NCI-H69 (cell line): ENCODE measurements at regions not wholly inside any gene's neighbourhood (a gene's known extent, or its start where the extent isn't known, plus 50 kb on each side); places are given as distances from the start of the nearest gene placed in this dataset.
A peak's percentile ranks its signal among the peaks of the same experiment; 100 is the strongest.
"Not testable (repeated sequence)": the region's sequence is repeated elsewhere in the genome, so short reads cannot be mapped to it uniquely, and the experiment has no call there.

Experiments
- DNase-seq: peaks from one replicate; lab custom pipeline; 2025; lab: John Stamatoyannopoulos, UW

DNA sequence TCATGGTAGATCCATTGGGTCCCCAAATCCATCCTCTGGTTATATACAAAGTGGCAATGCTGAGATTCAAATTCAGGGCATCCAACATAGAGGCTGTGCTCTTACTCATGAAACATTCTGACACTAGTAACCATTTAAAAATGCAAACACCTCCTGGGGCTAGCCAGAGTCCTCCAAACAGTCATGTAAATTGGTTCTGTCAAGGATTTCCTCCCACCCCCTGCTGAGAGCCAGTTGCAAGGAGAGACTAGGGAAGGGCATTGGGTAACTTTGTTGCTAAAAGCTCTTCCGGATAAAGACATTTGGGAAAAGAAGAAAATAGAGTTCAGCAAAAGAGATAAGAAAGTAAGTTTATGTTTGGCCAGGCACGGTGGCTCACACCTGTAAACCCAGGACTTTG, 58.3 kb downstream of the ART5 start:
- DNase-seq: not testable (repeated sequence)

DNA sequence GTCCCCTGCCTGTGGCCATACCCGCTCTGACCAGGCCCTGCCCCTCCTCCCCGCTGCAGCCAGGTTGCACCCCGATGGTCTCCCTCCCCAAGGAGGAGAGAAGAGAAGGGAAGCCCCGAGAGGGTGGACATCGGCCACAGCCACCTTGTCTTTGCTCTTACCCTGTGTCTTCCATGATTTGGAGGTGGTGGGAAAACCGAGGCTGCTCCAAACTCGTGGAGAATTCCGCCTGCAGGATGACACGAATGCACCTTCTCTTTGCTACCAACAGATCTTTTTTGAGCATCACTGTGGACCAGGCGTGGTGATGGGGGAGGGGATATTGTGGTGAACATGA, 60.4 kb downstream of the ART5 start:
- not testable (repeated sequence) for DNase-seq

DNA sequence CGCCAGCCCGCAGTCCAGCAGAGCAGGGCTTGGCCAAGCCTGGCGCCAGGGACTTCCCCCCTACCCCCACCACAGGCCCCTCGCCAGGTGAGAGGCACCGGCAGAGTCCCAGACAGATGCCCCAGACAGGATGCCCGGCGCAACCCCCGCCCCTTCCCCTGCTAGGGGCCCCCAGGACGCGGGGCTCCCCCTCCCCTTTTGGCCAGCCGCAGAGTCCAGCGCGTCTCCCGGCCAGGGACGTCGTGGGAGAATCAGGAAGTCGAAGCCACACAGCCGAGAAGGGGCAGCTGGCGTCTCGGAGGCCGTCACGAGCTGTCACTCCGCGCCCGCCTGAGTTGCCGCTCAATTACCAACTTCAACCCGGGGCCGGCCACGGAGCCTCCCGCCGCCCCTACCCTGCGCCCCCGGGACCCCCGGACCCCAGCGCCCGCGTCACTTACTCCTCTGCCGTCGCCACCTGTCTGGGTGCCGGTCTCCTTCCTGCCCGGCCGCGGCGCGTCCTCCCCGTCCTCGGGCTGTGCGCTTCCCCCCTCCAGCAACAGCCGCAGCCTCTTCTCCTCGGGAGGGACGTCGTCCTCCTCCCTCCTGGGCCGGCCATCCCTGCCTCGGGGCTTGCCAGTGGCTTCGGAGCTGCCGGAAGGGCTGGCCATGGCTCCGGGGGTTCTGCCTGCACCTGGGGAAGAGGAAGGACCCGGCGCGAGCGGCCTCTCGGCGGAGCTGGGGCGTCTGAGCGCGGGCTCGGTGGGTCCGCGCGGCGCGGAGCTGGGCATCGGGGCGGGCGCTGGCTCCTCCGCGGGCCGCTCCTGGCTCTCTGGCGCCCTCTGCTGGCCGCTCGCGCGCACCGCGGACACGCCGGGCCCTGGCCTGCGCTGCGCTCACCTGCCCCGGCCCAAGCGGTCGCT, 61.1 kb downstream of the ART5 start:
- peak; percentile 37 for DNase-seq

DNA sequence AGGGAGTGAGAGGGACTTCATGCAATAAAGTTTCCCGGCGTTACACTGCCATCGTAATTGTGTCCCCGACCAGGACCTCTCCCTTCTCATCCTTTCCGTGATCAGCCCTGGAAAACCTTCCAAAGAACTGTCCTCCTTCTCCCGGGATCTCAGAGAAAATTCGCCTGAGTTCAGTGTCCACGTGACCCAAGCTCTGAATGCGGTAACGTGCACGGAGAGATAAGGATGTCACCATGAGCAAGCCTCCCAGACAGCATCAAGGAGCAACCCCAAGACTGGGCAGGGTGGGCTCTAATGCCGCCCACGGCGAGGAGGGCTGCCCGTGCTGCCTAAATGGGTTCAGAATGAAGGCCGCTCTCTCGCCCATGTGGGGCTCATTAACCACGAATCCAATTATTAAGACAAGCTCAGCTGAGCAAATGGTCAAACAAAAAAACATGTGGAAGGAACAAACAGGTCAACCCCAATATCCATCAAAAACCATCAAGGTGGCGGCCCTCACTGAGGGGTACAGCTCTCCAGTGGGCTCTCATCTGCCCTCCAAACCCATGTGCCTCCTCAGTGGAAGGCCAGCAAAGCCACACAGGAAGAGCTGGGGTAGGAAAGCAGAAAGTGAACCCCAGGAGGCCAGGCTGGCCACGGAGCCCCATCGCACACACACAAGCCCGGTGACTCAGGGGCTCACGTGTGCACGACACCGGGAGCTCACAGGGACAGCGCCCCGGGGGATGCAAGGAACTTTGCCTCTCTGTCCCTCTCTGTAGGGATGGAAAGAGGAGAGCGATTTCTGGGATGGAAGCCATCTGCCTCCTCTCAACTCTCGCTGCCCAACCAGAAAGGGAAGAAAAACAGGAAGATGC, 62.0 kb downstream of the ART5 start:
- not testable (repeated sequence) for DNase-seq

DNA sequence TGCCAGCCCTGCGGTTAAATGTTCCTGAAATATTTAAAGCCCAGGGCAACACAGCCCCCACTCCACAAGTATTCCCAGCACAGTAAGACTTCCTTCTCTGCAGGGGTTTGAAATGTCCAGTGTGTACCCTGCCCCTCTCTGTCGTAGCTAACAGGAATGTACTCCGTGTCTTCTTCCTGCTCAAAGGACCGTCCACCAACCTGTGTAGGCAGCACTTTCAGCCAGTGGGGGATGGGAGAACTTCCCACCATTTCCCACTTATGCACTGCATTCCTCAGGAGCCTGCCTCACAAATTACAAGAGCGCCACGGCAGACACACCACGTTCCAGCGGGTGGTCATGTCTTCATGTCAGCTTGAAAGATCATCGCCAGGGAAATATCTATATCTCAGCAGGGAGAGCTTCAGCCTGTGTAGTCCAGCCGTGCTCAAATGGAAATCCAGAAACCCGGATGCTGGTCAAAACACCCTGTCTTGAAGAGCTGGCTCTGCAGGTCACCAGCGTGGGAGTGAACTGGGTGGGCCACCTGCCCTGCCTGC, 65.7 kb downstream of the ART5 start:
- not testable (repeated sequence) for DNase-seq

DNA sequence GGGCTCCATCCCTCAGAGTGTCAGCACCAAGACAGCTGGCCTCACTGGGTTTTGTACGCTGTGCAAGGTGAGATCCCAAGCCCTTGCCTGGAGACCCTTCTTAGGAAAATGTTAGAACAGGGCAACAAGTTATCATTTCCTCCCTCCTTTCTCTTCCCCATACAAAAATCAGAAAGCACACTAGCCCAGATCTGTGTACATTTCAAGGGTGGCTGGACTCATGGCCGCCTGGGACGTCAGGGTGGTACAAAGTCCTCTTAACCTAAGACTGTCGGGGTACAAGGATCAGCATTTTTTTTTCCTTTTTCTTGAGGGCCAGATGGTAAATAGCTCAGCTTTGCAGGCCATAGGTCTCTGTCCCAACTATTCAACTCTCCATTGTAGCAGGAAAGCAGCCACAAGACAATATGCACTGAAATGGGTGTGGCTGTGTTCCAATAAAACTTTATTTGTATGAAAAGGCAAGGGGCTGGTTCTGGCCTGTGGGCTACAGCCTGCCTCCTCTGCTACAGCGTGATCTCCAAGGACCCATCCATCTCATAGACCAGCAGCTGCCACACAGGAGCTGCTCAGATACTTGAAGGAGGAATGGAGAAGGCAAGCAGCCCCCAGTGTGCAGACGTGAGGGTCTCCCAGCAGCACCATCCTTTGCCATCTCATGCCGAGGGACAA, 68.7 kb downstream of the ART5 start:
- DNase-seq: not testable (repeated sequence)

DNA sequence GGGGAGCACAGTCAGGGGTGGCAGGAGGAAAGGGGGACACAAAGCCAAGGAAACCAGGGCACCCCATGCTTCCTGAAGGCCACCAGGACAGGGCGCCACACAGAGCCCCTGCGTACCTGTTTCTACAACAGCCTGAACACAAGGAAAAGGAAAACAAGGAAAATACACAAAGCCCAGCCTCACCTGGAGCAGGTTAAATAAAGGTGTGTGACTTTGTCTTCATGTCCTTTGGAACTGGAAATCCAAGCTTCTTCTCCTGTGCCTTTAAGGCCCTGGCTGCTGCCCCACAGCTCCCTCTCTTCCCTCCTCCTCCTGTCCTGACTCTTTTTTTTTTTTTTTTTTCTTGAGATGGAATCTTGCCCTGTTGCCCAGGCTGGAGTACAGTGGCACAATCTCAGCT, 70.0 kb downstream of the ART5 start:
- not testable (repeated sequence) for DNase-seq

DNA sequence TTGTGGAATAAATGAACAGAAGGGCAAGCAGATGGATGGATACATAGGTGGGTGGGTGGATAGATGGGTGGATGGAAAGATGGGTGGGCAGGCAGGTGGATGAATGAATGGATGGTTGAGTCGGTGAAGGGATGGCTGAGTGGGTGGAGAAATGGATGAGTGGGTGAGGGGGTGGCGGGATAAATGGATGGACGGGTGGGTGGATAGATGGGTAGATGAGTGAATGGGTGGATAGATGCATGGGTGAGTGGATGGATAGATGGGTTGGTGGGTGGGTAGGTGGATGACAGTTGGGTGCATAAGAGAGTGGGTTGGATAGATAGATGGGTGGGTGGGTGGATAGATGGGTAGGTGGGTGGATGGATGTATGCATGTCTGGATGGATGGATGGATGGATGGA, 76.0 kb downstream of the ART5 start:
- DNase-seq: not testable (repeated sequence)

DNA sequence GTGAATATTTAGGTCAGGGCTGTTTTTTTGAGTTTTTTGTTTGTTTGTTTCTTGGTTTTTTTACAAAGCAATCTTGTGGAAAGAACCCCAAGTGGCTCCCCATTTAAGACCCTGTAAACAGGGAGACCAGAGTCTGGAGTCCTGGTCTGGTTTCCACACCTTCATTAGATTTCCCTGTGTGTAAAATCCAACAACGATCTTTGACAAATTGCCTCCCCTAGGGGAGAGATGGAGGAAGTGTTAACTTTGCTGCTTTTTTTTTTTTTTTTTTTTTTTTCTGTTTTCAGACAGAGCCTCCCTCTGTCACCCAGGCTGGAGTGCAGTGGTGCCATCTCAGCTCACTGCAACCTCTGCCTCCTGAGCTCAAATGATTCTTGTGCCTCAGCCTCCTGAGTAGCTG, 77.4 kb downstream of the ART5 start:
- DNase-seq: not testable (repeated sequence)

DNA sequence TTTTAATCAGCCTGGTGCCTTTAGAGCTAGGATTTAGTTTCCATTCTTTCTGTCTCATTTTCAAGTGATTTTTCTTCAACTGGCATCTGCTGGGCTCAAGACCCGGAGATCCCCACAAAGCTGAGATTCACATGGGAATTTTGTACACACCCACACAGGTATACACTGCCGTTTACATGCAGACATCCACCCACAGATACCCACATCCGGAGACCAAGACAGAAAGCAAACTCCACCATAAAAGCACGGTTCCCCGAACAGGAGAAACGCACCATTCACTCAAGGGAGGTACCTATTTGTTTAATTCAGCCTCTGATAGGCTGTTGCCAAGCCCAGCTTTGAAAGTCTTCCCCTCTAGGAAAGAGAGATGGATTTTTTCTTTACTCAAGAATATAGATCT, 87.2 kb downstream of the ART5 start:
- not testable (repeated sequence) for DNase-seq

DNA sequence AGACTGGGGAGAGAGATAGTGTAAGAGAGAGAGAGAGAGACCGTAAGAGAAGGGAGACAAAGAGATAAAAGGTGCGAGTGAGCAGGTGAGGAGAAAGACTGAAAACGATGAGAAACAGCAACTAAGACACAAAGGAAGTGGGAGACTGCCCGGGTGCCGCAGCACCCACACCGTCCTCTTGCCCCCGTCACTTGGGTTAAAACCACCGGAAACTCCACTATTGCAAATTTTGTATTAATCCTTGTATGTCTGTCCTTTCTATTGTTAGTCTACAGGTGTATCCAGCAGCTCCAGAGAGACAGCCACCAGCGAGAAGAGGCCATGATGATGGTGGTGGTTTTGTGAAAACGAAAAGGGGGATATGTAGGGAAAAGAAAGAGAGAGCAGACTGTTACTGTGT, 96.8 kb downstream of the ART5 start:
- not testable (repeated sequence) for DNase-seq

DNA sequence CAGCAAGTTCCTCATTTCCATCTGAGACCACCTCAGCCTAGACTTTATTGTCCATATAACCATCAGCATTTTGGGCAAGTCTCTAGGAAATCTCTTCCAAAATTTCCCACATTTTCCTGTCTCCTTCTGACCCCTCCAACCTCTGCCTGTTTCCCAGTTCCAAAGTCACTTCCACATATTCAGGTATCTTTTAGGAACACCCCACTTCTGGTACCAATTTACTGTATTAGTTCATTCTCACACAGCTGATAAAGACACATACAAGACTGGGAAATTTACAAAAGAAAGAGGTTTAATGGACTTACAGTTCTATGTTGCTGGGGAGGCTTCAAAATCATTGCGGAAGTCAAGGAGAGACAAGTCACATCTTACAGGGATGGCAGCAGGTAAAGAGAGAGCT, 103.6 kb downstream of the ART5 start:
- DNase-seq: not testable (repeated sequence)

DNA sequence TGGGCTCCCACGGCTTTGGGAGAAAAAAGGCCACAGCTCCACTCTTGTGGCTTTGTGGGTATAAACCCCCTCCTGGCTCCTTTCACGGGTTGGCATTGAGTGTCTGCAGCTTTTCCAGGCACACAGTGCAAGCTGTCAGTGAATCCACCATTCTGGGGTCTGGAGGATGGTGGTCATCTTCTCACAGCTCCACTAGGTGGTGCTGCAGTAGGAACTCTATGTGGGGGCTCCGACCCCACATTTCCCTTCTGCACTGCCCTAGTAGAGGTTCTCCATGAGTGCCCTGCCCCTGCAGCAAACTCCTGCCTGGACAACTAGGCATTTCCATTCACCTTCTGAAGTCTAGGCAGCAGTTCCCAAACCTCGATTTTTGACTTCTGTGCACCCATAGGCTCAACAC, 104.5 kb downstream of the ART5 start:
- not testable (repeated sequence) for DNase-seq

DNA sequence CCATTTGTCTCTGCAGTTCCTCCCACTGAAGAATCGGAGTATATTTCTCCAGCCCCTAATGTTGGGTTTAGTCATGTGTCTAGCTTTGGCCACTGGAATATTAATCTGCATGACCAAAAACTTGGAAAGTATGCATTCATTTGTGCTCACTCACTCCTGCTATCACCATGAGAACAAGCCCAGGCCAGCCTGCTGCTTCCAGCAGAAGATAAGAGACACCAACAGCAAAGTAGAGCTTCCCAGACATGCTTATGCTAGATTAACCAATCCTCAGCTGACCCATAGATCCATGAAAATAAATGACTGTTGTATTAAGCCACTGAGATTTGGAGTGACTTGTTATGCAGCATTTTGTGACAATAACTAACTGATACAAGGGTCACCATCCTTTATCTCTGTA, 108.8 kb downstream of the ART5 start:
- not testable (repeated sequence) for DNase-seq

DNA sequence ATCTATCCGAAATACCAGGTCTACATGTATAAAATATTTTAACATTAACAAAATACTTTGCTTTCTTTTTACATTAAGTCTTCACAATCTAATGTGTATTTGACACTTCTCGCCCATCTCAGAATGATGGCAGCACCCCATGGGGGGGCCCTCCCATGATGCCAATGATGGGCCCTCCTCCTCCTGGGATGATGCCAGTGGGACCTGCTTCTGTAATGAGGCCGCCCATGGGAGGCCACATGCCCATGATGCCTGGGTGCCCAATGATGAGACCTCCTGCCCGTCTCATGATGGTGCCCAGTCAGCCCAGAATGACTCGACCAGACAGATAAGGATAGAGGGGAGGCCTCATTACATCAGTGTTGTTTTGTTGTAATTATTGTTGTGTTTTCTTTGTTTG, 110.5 kb downstream of the ART5 start:
- not testable (repeated sequence) for DNase-seq

DNA sequence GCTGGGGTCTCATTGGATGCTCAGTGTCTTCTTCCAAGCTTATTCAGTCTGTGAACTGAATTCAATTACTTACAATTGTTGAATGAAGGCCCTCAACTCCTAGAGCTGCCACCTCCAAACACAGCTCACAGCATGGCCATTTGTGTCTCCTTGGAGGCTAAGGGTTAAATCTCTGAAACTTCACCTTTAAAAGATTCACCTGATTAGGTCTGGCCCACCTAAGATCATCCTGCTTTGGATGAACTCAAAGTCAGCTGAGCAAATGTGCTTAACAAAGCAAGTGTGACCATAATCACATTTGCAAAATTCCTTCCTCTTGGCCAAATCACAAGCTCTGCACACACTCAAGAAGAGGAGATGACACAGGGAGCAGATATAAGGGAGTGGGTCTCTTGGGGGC, 118.2 kb downstream of the ART5 start:
- not testable (repeated sequence) for DNase-seq

DNA sequence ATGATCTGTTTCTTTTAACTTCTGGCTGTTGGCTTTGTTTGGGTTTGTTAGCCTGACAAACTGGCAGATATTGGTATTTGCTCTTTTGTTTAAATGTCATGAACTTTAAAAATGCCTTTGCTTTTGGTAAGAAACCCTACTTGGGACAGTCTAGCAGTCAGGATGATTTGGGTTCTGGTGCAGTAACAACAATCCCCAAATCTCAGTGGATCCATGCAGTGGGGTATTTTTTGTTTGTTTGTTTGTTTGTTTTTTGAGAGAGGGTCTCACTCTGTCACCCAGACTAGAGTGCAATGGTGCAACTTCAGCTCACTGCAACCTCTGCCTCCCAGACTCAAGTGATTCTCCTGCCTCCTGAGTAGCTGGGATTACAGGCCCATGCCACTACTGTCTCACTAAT, 120.9 kb downstream of the ART5 start:
- DNase-seq: not testable (repeated sequence)

DNA sequence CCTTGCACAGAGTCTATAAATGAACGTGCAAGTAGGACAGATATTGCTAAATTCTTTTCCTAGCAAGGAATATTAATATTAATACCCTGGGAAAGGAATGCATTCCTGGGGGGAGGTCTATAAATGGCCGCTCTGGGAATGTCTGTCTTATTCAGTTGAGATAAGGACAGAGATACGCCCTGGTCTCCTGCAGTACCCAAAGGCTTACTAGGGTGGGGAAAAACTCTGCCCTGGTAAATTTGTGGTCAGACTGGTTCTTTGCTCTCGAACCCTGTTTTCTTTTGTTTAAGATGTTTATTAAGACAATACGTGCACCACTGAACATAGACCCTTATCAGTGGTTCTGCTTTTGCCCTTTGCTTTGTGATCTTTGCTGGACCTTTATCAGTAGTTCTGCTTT, 122.0 kb downstream of the ART5 start:
- DNase-seq: not testable (repeated sequence)

DNA sequence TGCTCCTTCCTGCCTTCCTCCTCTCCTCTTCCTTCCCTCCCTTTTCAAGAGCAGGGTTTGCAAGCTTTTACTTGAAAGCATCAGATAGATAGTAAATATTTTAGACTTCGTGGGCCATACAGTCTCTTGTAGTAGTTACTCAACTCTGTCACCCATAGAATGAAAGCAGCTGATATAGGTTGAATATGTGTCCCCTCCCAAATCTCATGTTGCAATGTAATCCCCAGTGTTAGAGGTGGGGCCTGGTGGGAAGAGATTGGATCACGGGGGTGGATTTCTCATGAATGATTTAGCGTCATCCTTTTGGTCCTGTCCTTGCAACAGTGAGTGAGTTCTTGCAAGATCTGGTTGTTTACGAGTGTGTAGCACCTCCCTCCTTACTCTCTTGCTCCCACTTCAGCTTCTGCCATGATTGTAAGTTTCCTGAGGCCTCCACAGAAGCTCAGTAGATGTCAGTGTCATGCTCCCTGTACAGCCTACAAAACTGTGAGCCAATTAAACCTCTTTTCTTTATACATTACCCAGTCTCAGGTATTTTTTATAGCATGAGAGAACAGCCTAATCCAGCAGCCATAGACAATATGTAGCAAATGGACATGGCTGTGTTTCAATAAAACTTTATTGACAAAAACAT, 124.7 kb downstream of the ART5 start:
- DNase-seq: not testable (repeated sequence)

DNA sequence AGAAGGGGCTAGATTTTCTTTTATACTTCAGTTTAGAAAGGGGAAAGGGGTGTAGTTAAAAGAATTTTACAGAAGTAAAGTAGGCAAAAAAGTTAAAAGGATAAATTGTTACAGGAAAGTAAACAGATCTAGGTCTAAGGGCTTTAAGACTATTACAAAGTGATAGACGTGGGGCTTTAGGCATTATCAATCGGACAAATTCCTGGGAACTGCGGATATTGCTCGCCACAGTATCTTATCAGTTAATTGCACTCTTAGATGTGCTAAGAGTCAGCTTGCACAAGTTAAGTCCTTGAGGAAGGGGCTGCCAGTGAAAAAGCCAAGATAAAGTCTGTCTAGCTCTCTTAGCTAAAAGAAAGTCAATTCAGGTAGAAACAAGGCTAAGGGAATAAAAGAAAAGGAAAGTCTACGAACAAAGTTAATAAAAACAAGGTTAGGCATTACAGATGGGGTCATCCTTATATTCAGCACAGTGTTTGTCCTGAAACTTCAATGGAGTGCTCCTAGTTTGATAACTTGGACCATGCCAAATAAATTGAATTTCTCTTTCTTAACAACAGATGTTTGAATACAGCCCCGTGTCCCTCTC, 125.4 kb downstream of the ART5 start:
- not testable (repeated sequence) for DNase-seq
